ENCODE measurements at regions not wholly inside any gene's neighbourhood (a gene's known extent, or its start where the extent isn't known, plus 50 kb on each side); places are given as distances from the start of the nearest gene placed in this dataset.

GRCh38 chr3:176521531-176522175, 675.6 kb downstream of the TBL1XR1 start (continued):
- TF ChIP-seq E4F1 (CRISPR knock-in tag; IDR thresholded peaks at IDR 0.05; ENCODE audit: borderline replicate concordance): no peak

- Histone ChIP-seq H3K9ac (ENCODE audit: insufficient read depth in 1 of 2, low read depth in 2 of 2, low read length in 2 of 2) (no peak overlapping the region), H3K27me3 (ENCODE audit: control insufficient read depth in 2 of 2, insufficient read depth in 2 of 2, low read length in 2 of 2) (no peaks in the 10 kb centered on the region), H3K4me2 (ENCODE audit: insufficient read depth, low read length) (no peak overlapping the region; the same call in 1 of the 2 replicates), H3K27ac (ENCODE audit: extremely low read depth, low read depth, low read length) (no peak overlapping the region), H4K20me1 (replicated peaks; ENCODE audit: control insufficient read depth, insufficient read depth, low read length) (no peaks in the 10 kb centered on the region), H3K4me1 (replicated peaks in 1 of 2; ENCODE audit: control insufficient read depth in 2 of 2, insufficient read depth in 2 of 2, low read length in 2 of 2) (no peaks in the 10 kb centered on the region), H3K4me3 (no peak overlapping the region), H3K9me3 (replicated peaks; ENCODE audit: control insufficient read depth, insufficient read depth, low read depth, low read length) (no peaks in the 10 kb centered on the region), H3K36me3 (ENCODE audit: control insufficient read depth, insufficient read depth, low read length) (no peaks in the 10 kb centered on the region), H3K9me1 (ENCODE audit: control insufficient read depth, insufficient read depth, low read length) (no peaks in the 10 kb centered on the region), H3K79me2 (ENCODE audit: control insufficient read depth, insufficient read depth, low read length) (no peaks in the 10 kb centered on the region), H2AFZ (ENCODE audit: low read depth, low read length) (peak overlapping the region; percentile 61)
- FAIRE-seq: peak; percentile 95
- ATAC-seq: peak; percentile 99
- ChIA-PET POLR2A (interaction anchor here (0.6 to 0.7 kb wide), 2 partner anchors 150 to 577 kb away, joined by 3 read pairs; no protein-coding TSS in a partner anchor), CTCF (ENCODE audit: low intra/inter-chr PET ratio) (interaction anchor here (0.7 to 2.1 kb wide), 3 partner anchors 150 to 1870 kb away, joined by 4 to 7 read pairs (median 4); no protein-coding TSS in a partner anchor)
- intact Hi-C loops (cut with micrococcal nuclease) (loop anchor here (1.0 to 10.0 kb wide), 5 partner anchors 150 to 1871 kb away; no protein-coding TSS in a partner anchor), in situ Hi-C loops (cut with MboI) (loop anchor here (5.0 kb wide), 1 partner anchor 148 kb away; no protein-coding TSS in a partner anchor)
- 37% methylated on average over 8 of the region's 10 CpGs for WGBS (ENCODE audit: insufficient coverage, low coverage, missing lambda C conversion rate)
- BruUV-seq (replicated peaks): no TSS peak
- DNase-seq (ENCODE audit: extremely low read depth in 1 of 4, low spot score in 3 of 4): peak; percentile 79 to 87 (median 80)
- no peak for TF ChIP-seq IRF1 (CRISPR knock-in tag; IDR thresholded peaks at IDR 0.05; ENCODE audit: borderline replicate concordance)
- no peak for TF ChIP-seq PHTF2 (CRISPR knock-in tag; IDR thresholded peaks at IDR 0.05)
- TF ChIP-seq CC2D1A (IDR thresholded peaks at IDR 0.05): 0 out of 2 replicates have a peak, but pooled peaks have one; percentile 55
- peak; percentile 89 for TF ChIP-seq REST (IDR thresholded peaks at IDR 0.05; ENCODE audit: borderline replicate concordance)
- TF ChIP-seq REST (CRISPR knock-in tag; IDR thresholded peaks at IDR 0.05; ENCODE audit: low read depth): no peak
- no peak for TF ChIP-seq XRCC3 (IDR thresholded peaks at IDR 0.05)
- TF ChIP-seq ZKSCAN8 (CRISPR knock-in tag; IDR thresholded peaks at IDR 0.05): no peak
These were observed 683.0 kb downstream of the TBL1XR1 start for GRCh38 chr3:176514297-176514696.

Measured in K562 (cell line).